B cell (primary cell): ENCODE measurements at regions not wholly inside any gene's neighbourhood (a gene's known extent, or its start where the extent isn't known, plus 50 kb on each side); places are given as distances from the start of the nearest gene placed in this dataset.

ENCODE experiments used
- ATAC-seq: fragments of 200-7000 bp; cut with Tn5 transposase; one replicate; pipeline ENCODE4 v1.10.0; 2021; ENCODE audit warnings: low read depth, mild to moderate bottlenecking, moderate number of reproducible peaks, moderate library complexity
- CTCF ChIA-PET: fragments of 350-600 bp; sonication (Branson Sonifier 250); formaldehyde crosslinking; loops from one replicate; lab custom pipeline; 2021; ENCODE audit warnings: antibody characterized with exemption, inconsistent platforms; lab: Charles Lee
- POLR2A ChIA-PET: fragments of 350-600 bp; sonication (Branson Sonifier 250); formaldehyde crosslinking; loops from one replicate; lab custom pipeline; 2021; ENCODE audit warnings: antibody characterized with exemption; lab: Charles Lee
- DNase-seq: peaks from one replicate; pipeline ENCODE4 v3.0.0; 2013
- H2AFZ ChIP-seq: 2 replicates; pipeline ENCODE4 v1.6.1; 2012; ENCODE audit warnings: mild to moderate bottlenecking, low read depth, low read length; ENCODE audit not compliant: insufficient read depth, poor library complexity, severe bottlenecking
- H3K27ac ChIP-seq, 2 donors: 1 replicate in 1 of 2; 2 replicates in 1 of 2; pipeline ENCODE4 v1.5.1; 2012 to 2013; ENCODE audit warnings: low read length in 2 of 2, mild to moderate bottlenecking in 2 of 2, moderate library complexity in 1 of 2
- H3K27me3 ChIP-seq, 4 experiments: fragments of 200-600 bp in 1 of 4; sonication (generic) in 1 of 4; replicated peaks in 1 of 4; 1 replicate in 2 of 4; 2 replicates in 2 of 4; pipeline versions ENCODE4 v1.6.1 to v1.7.0; 2013 to 2016; ENCODE audit warnings: low read length in 3 of 4, mild to moderate bottlenecking in 2 of 4, mixed read lengths in 1 of 4, moderate library complexity in 1 of 4; ENCODE audit not compliant: insufficient read depth in 4 of 4, control insufficient read depth in 3 of 4; ENCODE audit errors: control extremely low read depth in 1 of 4
- H3K36me3 ChIP-seq, 2 experiments: replicated peaks in 1 of 2; 1 replicate in 1 of 2; 2 replicates in 1 of 2; pipeline versions ENCODE4 v1.6.1 to v1.7.1; 2013; ENCODE audit warnings: low read length in 1 of 2; ENCODE audit not compliant: insufficient read depth in 2 of 2, control insufficient read depth in 1 of 2; ENCODE audit errors: control extremely low read depth in 1 of 2, extremely low read depth in 1 of 2
- H3K4me1 ChIP-seq, 2 donors: fragments of 200-600 bp in 1 of 2; sonication (generic) in 1 of 2; 1 replicate in 1 of 2; 2 replicates in 1 of 2; pipeline versions ENCODE4 v1.5.1 to v1.6.1; 2013 to 2017; ENCODE audit warnings: low read length in 2 of 2; ENCODE audit not compliant: control insufficient read depth in 2 of 2, insufficient read depth in 2 of 2
- H3K4me2 ChIP-seq: replicated peaks from 2 replicates; pipeline ENCODE3; 2012; ENCODE audit warnings: mild to moderate bottlenecking, low read depth, low read length; ENCODE audit not compliant: poor library complexity, severe bottlenecking
- H3K4me3 ChIP-seq, 5 experiments: fragments of 200-600 bp in 1 of 5; sonication (generic) in 1 of 5; 1 replicate in 3 of 5; 2 replicates in 2 of 5; pipeline versions ENCODE4 v1.5.1 to v1.7.0; 2011 to 2016; ENCODE audit warnings: low read length in 4 of 5, mild to moderate bottlenecking in 4 of 5, low read depth in 2 of 5, control low read depth in 1 of 5, moderate library complexity in 1 of 5; ENCODE audit not compliant: insufficient read depth in 1 of 5; ENCODE audit errors: control extremely low read depth in 1 of 5, extremely low read depth in 1 of 5
- H3K79me2 ChIP-seq: fragments of 200-600 bp; sonication (generic); one replicate; pipeline ENCODE4 v1.6.0; 2016; ENCODE audit warnings: low read length; ENCODE audit not compliant: control insufficient read depth, insufficient read depth
- H3K9ac ChIP-seq: fragments of 200-600 bp; sonication (generic); 2 replicates; pipeline ENCODE4 v1.6.1; 2017; ENCODE audit warnings: mild to moderate bottlenecking, low read length, moderate library complexity
- H3K9me3 ChIP-seq, 3 donors: one replicate each; pipeline versions ENCODE4 v1.6.1 to v1.7.1; 2013; ENCODE audit warnings: low read length in 2 of 3; ENCODE audit not compliant: control insufficient read depth in 2 of 3, insufficient read depth in 1 of 3; ENCODE audit errors: control extremely low read depth in 1 of 3
- H4K20me1 ChIP-seq: 2 replicates; pipeline ENCODE4 v1.6.0; 2012; ENCODE audit warnings: mild to moderate bottlenecking, low read length; ENCODE audit not compliant: insufficient read depth, control insufficient read depth, poor library complexity, severe bottlenecking
- H3K27ac Mint-ChIP-seq: one replicate; pipeline ENCODE4 v1.8.0; 2021; ENCODE audit warnings: mixed read lengths
- H3K27me3 Mint-ChIP-seq: one replicate; pipeline ENCODE4 v1.8.0; 2021; ENCODE audit warnings: mixed read lengths
- H3K4me1 Mint-ChIP-seq: one replicate; pipeline ENCODE4 v1.8.0; 2021; ENCODE audit warnings: mixed read lengths
- H3K4me3 Mint-ChIP-seq: one replicate; pipeline ENCODE4 v1.8.0; 2021; ENCODE audit warnings: mixed read lengths
- H3K9me3 Mint-ChIP-seq: one replicate; pipeline ENCODE4 v1.8.0; 2022; ENCODE audit warnings: mixed read lengths; ENCODE audit not compliant: insufficient read depth
- EZH2 ChIP-seq: IDR thresholded peaks from 2 replicates; pipeline ENCODE4 v1.6.1; 2012; ENCODE audit warnings: borderline replicate concordance, low read depth, mild to moderate bottlenecking, moderate library complexity, low read length; ENCODE audit not compliant: insufficient read depth, poor library complexity, severe bottlenecking
- WGBS: methylation state at CpG from one replicate; pipeline ENCODE4 v1.1.5; 2013; ENCODE audit warnings: missing lambda C conversion rate; ENCODE audit not compliant: insufficient coverage; 5-methylcytosine and 5-hydroxymethylcytosine counted together
- intact Hi-C: fragments of 100-400 bp; cut with micrococcal nuclease; formaldehyde crosslinking; loops from one replicate; pipeline ENCODE4 v1.10.0; 2022
- TF ChIP-seq, protein P1 (sequence below): fragments of 200-600 bp; IDR thresholded peaks from one replicate; pipeline ENCODE4 v1.8.0; 2022; ENCODE audit warnings: antibody characterized with exemption, mild to moderate bottlenecking

DNA sequence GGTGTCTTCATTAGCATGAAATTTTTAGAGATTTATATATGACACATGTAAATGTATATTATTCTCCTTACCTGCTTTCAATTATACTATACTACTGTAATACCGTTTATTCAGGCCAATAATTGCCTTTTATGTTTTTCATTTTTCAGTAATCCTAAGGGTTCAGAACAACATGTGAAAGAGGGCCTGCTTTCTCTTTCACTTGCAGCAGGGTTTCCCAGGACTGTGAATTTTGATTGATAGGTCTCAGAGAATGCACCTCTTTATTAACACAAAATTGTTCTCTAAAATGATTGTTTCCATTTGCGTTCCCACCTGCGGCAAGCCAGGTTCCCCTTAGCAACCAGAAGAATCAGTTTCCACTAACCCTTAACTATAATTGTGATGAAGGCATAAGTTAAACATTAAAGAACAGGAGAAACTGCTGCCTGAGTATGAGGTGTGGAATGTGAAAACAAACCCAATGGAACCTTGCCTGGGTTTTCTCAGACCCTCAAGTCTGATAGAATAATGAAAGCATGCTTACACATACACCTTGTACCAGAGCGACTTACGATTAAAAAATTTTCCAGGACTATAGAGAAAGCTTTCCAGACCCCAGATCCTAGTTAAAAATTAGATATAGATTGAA is 1591.2 kb upstream of the LRRTM1 start:
- Histone ChIP-seq H3K27me3 (no peaks in the 10 kb centered on the region), H2AFZ (no peak overlapping the region), H4K20me1 (no peaks in the 10 kb centered on the region), H3K79me2 (no peaks in the 10 kb centered on the region), H3K4me3 (no peak overlapping the region), H3K4me2 (no peak overlapping the region), H3K9me3 (no peaks in the 10 kb centered on the region), H3K36me3 (no peaks in the 10 kb centered on the region), H3K4me1 (no peaks in the 10 kb centered on the region), H3K9ac (no peak overlapping the region), H3K27ac (no peak overlapping the region)
- ChIA-PET CTCF (no interaction called here), POLR2A (no interaction called here)
- H3K4me3 Mint-ChIP-seq, result no peak overlapping the region
- WGBS, result no CpG with 5 or more reads among the region's 5 CpGs
- ATAC-seq (no peak), DNase-seq (no peak)
- H3K9me3 Mint-ChIP-seq, result peaks cover 7% of the 10 kb centered on the region
- intact Hi-C loops, result no loop called here
- no peaks in the 10 kb centered on the region for H3K27me3 Mint-ChIP-seq
- no peak overlapping the region for H3K27ac Mint-ChIP-seq
- no peaks in the 10 kb centered on the region for H3K4me1 Mint-ChIP-seq
- no peak for TF ChIP-seq EZH2
- TF ChIP-seq, protein P1, sequence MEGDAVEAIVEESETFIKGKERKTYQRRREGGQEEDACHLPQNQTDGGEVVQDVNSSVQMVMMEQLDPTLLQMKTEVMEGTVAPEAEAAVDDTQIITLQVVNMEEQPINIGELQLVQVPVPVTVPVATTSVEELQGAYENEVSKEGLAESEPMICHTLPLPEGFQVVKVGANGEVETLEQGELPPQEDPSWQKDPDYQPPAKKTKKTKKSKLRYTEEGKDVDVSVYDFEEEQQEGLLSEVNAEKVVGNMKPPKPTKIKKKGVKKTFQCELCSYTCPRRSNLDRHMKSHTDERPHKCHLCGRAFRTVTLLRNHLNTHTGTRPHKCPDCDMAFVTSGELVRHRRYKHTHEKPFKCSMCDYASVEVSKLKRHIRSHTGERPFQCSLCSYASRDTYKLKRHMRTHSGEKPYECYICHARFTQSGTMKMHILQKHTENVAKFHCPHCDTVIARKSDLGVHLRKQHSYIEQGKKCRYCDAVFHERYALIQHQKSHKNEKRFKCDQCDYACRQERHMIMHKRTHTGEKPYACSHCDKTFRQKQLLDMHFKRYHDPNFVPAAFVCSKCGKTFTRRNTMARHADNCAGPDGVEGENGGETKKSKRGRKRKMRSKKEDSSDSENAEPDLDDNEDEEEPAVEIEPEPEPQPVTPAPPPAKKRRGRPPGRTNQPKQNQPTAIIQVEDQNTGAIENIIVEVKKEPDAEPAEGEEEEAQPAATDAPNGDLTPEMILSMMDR, result no peak

DNA sequence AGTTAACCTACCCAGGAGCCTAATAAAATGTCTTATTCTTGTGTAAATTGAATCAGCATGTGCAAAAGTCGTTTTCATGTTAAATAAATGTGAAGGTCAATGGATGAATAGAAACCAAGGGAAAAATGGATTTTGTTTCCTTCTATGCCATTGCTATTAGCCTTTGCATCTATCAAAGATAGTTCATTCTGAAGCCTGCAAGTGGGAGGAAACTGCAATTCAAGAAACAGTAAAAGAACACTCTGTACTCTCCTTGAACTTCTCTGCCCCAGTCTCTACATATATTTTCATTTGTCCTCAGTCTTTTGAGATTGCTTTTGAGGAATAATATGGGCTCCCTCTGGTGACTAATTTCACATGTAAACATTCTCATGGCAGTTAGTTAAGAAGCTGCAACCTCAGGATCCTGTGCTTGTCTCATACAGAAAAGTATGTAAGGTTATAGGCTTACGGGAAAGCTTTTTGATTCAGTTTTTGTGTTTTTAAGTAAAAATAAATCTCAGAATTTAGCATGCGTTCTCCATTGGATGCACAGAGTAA is 1590.0 kb upstream of the LRRTM1 start:
- POLR2A ChIA-PET, result no interaction called here
- Mint-ChIP-seq H3K9me3 (peaks cover 7% of the 10 kb centered on the region), H3K4me1 (no peaks in the 10 kb centered on the region), H3K27ac (no peak overlapping the region), H3K27me3 (no peaks in the 10 kb centered on the region), H3K4me3 (no peak overlapping the region)
- ATAC-seq, result no peak
- Histone ChIP-seq H3K4me1 (no peaks in the 10 kb centered on the region), H4K20me1 (no peaks in the 10 kb centered on the region), H2AFZ (no peak overlapping the region), H3K27ac (no peak overlapping the region), H3K4me2 (no peak overlapping the region), H3K9ac (no peak overlapping the region), H3K27me3 (no peaks in the 10 kb centered on the region), H3K9me3 (no peaks in the 10 kb centered on the region), H3K4me3 (no peak overlapping the region), H3K36me3 (no peaks in the 10 kb centered on the region), H3K79me2 (no peaks in the 10 kb centered on the region)
- intact Hi-C loops, result no loop called here
- CTCF ChIA-PET, result no interaction called here
- WGBS, result no CpG with 5 or more reads among the region's 3 CpGs
- TF ChIP-seq, protein P1, result no peak
- no peak for TF ChIP-seq EZH2
- DNase-seq, result no peak
